ENCODE measurements at regions not wholly inside any gene's neighbourhood (a gene's known extent, or its start where the extent isn't known, plus 50 kb on each side); places are given as distances from the start of the nearest gene placed in this dataset.

GRCh38 chr1:239268941-239269340 is 117.4 kb upstream of the CHRM3 start:
- no peaks in the 10 kb centered on the region for H3K36me3 ChIP-seq
- no peak overlapping the region for H3K27ac ChIP-seq
- H3K4me3 ChIP-seq (ENCODE audit: low read depth in 1 of 2, low read length in 1 of 2): no peak overlapping the region
- TF ChIP-seq CTCF (IDR thresholded peaks at IDR 0.05): no peak
- H3K9me3 ChIP-seq: no peaks in the 10 kb centered on the region
- H3K27me3 ChIP-seq: no peaks in the 10 kb centered on the region
- no peaks in the 10 kb centered on the region for H3K4me1 ChIP-seq (ENCODE audit: control insufficient read depth in 1 of 2, insufficient read depth in 1 of 2, low read depth in 1 of 2, low read length in 1 of 2)

GRCh38 chr1:239268007-239268406 is 118.4 kb upstream of the CHRM3 start:
- Histone ChIP-seq H3K4me1 (ENCODE audit: control insufficient read depth in 1 of 2, insufficient read depth in 1 of 2, low read depth in 1 of 2, low read length in 1 of 2) (no peaks in the 10 kb centered on the region), H3K36me3 (no peaks in the 10 kb centered on the region), H3K27ac (no peak overlapping the region), H3K9me3 (no peaks in the 10 kb centered on the region), H3K27me3 (no peaks in the 10 kb centered on the region), H3K4me3 (ENCODE audit: low read depth in 1 of 2, low read length in 1 of 2) (no peak overlapping the region)
- TF ChIP-seq CTCF (IDR thresholded peaks at IDR 0.05): no peak

- H3K27ac ChIP-seq: no peak overlapping the region
- H3K9me3 ChIP-seq: no peaks in the 10 kb centered on the region
- H3K4me1 ChIP-seq (ENCODE audit: control insufficient read depth in 1 of 2, insufficient read depth in 1 of 2, low read depth in 1 of 2, low read length in 1 of 2): no peaks in the 10 kb centered on the region
- no peak for TF ChIP-seq CTCF (IDR thresholded peaks at IDR 0.05)
- H3K36me3 ChIP-seq: no peaks in the 10 kb centered on the region
- no peaks in the 10 kb centered on the region for H3K27me3 ChIP-seq
- no peak overlapping the region for H3K4me3 ChIP-seq (ENCODE audit: low read depth in 1 of 2, low read length in 1 of 2)
Observed at GRCh38 chr1:239263801-239264200, 122.6 kb upstream of the CHRM3 start.

- no peak for TF ChIP-seq CTCF (IDR thresholded peaks at IDR 0.05)
- no peaks in the 10 kb centered on the region for H3K9me3 ChIP-seq
- H3K27me3 ChIP-seq: no peaks in the 10 kb centered on the region
- H3K27ac ChIP-seq: no peak overlapping the region
- no peaks in the 10 kb centered on the region for H3K4me1 ChIP-seq (ENCODE audit: control insufficient read depth in 1 of 2, insufficient read depth in 1 of 2, low read depth in 1 of 2, low read length in 1 of 2)
- H3K36me3 ChIP-seq: no peaks in the 10 kb centered on the region
- no peak overlapping the region for H3K4me3 ChIP-seq (ENCODE audit: low read depth in 1 of 2, low read length in 1 of 2)
Observed at GRCh38 chr1:239262538-239262937, 123.8 kb upstream of the CHRM3 start.

GRCh38 chr1:239261521-239261920 is 124.8 kb upstream of the CHRM3 start:
- no peaks in the 10 kb centered on the region for H3K27me3 ChIP-seq
- H3K27ac ChIP-seq: no peak overlapping the region
- H3K36me3 ChIP-seq: no peaks in the 10 kb centered on the region
- no peaks in the 10 kb centered on the region for H3K9me3 ChIP-seq
- H3K4me3 ChIP-seq (ENCODE audit: low read depth in 1 of 2, low read length in 1 of 2): no peak overlapping the region
- no peak for TF ChIP-seq CTCF (IDR thresholded peaks at IDR 0.05)
- no peaks in the 10 kb centered on the region for H3K4me1 ChIP-seq (ENCODE audit: control insufficient read depth in 1 of 2, insufficient read depth in 1 of 2, low read depth in 1 of 2, low read length in 1 of 2)

- H3K27me3 ChIP-seq: no peaks in the 10 kb centered on the region
- H3K36me3 ChIP-seq: no peaks in the 10 kb centered on the region
- H3K27ac ChIP-seq: no peak overlapping the region
- no peaks in the 10 kb centered on the region for H3K9me3 ChIP-seq
- TF ChIP-seq CTCF (IDR thresholded peaks at IDR 0.05): no peak
- H3K4me1 ChIP-seq (ENCODE audit: control insufficient read depth in 1 of 2, insufficient read depth in 1 of 2, low read depth in 1 of 2, low read length in 1 of 2): no peaks in the 10 kb centered on the region
- H3K4me3 ChIP-seq (ENCODE audit: low read depth in 1 of 2, low read length in 1 of 2): no peak overlapping the region
Observed at GRCh38 chr1:239260842-239261241, 125.5 kb upstream of the CHRM3 start.

All from neutrophil (primary cell).